Neural crest cell (in vitro differentiated cells): ENCODE measurements at regions not wholly inside any gene's neighbourhood (a gene's known extent, or its start where the extent isn't known, plus 50 kb on each side); places are given as distances from the start of the nearest gene placed in this dataset.

ENCODE experiments used
- DNase-seq: peaks from one replicate; pipeline ENCODE4 v3.0.0; 2021; ENCODE audit warnings: low read depth, mixed read lengths, low spot score
- H3K27ac Mint-ChIP-seq: one replicate; pipeline ENCODE4 v1.8.0; 2021; ENCODE audit warnings: mild to moderate bottlenecking, mixed read lengths; ENCODE audit not compliant: unreplicated experiment
- H3K27me3 Mint-ChIP-seq: 2 replicates; pipeline ENCODE4 v1.8.0; 2021; ENCODE audit warnings: low read depth, mild to moderate bottlenecking, mixed read lengths
- H3K36me3 Mint-ChIP-seq: 2 replicates; pipeline ENCODE4 v1.8.0; 2021; ENCODE audit warnings: low read depth, mild to moderate bottlenecking, mixed read lengths
- H3K4me1 Mint-ChIP-seq: 2 replicates; pipeline ENCODE4 v1.8.0; 2021; ENCODE audit warnings: mixed read lengths
- H3K4me3 Mint-ChIP-seq: one replicate; pipeline ENCODE4 v1.8.0; 2021; ENCODE audit warnings: mild to moderate bottlenecking, mixed read lengths
- H3K9me3 Mint-ChIP-seq: 2 replicates; pipeline ENCODE4 v1.8.0; 2021; ENCODE audit warnings: mixed read lengths
- TF ChIP-seq, protein P1 (sequence below): fragments of 200-600 bp; sonication (generic); conservative IDR thresholded peaks from 2 replicates; pipeline ENCODE4 v1.5.0; 2021; ENCODE audit warnings: antibody characterized with exemption, mild to moderate bottlenecking

GRCh38 chr12:127334912-127335644 is 931.9 kb upstream of the TMEM132C start:
- Mint-ChIP-seq H3K4me1 (peaks cover 4% of the 10 kb centered on the region), H3K4me3 (no peak overlapping the region), H3K27ac (no peak overlapping the region), H3K27me3 (peaks cover 6% of the 10 kb centered on the region), H3K36me3 (no peaks in the 10 kb centered on the region), H3K9me3 (peaks cover 7% of the 10 kb centered on the region)
- DNase-seq, result no peak
- TF ChIP-seq, protein P1, sequence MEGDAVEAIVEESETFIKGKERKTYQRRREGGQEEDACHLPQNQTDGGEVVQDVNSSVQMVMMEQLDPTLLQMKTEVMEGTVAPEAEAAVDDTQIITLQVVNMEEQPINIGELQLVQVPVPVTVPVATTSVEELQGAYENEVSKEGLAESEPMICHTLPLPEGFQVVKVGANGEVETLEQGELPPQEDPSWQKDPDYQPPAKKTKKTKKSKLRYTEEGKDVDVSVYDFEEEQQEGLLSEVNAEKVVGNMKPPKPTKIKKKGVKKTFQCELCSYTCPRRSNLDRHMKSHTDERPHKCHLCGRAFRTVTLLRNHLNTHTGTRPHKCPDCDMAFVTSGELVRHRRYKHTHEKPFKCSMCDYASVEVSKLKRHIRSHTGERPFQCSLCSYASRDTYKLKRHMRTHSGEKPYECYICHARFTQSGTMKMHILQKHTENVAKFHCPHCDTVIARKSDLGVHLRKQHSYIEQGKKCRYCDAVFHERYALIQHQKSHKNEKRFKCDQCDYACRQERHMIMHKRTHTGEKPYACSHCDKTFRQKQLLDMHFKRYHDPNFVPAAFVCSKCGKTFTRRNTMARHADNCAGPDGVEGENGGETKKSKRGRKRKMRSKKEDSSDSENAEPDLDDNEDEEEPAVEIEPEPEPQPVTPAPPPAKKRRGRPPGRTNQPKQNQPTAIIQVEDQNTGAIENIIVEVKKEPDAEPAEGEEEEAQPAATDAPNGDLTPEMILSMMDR, result no peak

DNA sequence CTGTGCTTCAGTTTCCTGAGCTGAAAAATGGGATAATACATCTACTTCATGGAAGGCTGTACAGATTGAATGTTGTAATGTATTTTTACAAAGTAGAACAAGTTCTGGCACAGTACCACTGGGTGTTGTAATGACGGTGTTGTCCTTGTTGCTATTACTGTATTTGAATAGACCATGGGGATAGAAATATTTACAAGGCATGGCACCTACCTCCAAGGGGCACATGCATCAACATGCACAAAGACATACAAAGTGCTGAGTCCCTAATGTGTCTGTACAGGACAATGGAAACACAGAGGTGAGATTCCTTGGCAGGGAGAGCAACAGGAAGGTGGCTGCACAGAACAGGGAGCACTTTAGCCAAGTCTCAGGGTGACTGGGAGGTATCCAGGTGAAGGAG is 930.6 kb upstream of the TMEM132C start:
- TF ChIP-seq, protein P1, result no peak
- no peaks in the 10 kb centered on the region for H3K36me3 Mint-ChIP-seq
- no peak overlapping the region for H3K27ac Mint-ChIP-seq
- no peak for DNase-seq
- peaks cover 6% of the 10 kb centered on the region for H3K27me3 Mint-ChIP-seq
- H3K4me3 Mint-ChIP-seq, result no peak overlapping the region
- peaks cover 6% of the 10 kb centered on the region for H3K4me1 Mint-ChIP-seq
- peaks cover 7% of the 10 kb centered on the region for H3K9me3 Mint-ChIP-seq

GRCh38 chr12:127339065-127339464 is 927.9 kb upstream of the TMEM132C start:
- TF ChIP-seq, protein P1, result no peak
- no peak overlapping the region for H3K4me3 Mint-ChIP-seq
- H3K9me3 Mint-ChIP-seq, result peaks cover 7% of the 10 kb centered on the region
- H3K27me3 Mint-ChIP-seq, result peaks cover 6% of the 10 kb centered on the region
- H3K27ac Mint-ChIP-seq, result no peak overlapping the region
- H3K4me1 Mint-ChIP-seq, result peaks cover 8% of the 10 kb centered on the region
- no peaks in the 10 kb centered on the region for H3K36me3 Mint-ChIP-seq
- no peak for DNase-seq

DNA sequence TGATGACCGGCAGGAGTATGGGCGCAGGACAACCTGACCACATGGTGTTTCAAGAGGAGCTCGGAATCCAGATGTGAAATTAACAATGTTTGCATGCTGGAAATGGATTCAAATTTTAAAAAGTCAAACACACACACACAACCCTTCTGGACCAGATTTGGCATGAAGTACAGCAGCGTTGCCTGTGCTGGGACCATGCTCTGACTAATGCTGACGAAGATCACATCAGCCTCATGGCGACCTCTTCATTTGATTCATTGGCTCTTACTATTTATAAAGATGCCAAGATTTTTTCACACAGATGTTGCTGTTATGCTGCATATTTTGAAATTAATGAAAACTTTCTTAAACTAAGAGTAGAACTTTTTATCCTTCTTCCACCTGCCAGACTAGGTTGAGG is 926.6 kb upstream of the TMEM132C start:
- H3K4me3 Mint-ChIP-seq, result no peak overlapping the region
- H3K27ac Mint-ChIP-seq, result no peak overlapping the region
- peaks cover 7% of the 10 kb centered on the region for H3K9me3 Mint-ChIP-seq
- TF ChIP-seq, protein P1, result no peak
- no peak for DNase-seq
- peaks cover 6% of the 10 kb centered on the region for H3K27me3 Mint-ChIP-seq
- H3K4me1 Mint-ChIP-seq, result peaks cover 19% of the 10 kb centered on the region
- no peaks in the 10 kb centered on the region for H3K36me3 Mint-ChIP-seq

- Mint-ChIP-seq H3K36me3 (peaks cover 2% of the 10 kb centered on the region), H3K27me3 (no peaks in the 10 kb centered on the region), H3K4me1 (peaks cover 30% of the 10 kb centered on the region), H3K4me3 (no peak overlapping the region), H3K27ac (no peak overlapping the region), H3K9me3 (peaks cover 14% of the 10 kb centered on the region)
- TF ChIP-seq, protein P1, result no peak
- no peak for DNase-seq
These were observed 924.1 kb upstream of the TMEM132C start for GRCh38 chr12:127342861-127343260.
